ENCODE measurements at regions not wholly inside any gene's neighbourhood (a gene's known extent, or its start where the extent isn't known, plus 50 kb on each side); places are given as distances from the start of the nearest gene placed in this dataset.

DNA sequence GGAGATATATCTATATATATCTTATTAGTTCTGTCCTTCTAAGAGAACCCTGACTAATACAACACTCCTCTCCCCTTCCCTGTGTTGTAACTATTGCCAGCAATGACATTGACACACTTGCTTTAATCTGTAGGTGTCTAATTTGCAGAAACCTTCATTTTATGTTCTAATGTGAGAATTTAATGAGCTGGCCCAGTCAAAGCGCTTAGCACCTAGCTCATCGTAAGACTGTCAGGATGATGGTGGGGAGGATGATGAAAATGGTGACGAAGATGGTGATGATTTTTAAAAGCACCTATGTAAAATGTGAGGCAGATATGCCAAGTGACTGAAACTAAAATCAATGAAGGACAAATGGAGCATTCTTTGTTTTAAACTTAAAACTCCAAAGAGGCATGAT is 183.8 kb downstream of the DHX15 start:
- TF ChIP-seq, protein P1, sequence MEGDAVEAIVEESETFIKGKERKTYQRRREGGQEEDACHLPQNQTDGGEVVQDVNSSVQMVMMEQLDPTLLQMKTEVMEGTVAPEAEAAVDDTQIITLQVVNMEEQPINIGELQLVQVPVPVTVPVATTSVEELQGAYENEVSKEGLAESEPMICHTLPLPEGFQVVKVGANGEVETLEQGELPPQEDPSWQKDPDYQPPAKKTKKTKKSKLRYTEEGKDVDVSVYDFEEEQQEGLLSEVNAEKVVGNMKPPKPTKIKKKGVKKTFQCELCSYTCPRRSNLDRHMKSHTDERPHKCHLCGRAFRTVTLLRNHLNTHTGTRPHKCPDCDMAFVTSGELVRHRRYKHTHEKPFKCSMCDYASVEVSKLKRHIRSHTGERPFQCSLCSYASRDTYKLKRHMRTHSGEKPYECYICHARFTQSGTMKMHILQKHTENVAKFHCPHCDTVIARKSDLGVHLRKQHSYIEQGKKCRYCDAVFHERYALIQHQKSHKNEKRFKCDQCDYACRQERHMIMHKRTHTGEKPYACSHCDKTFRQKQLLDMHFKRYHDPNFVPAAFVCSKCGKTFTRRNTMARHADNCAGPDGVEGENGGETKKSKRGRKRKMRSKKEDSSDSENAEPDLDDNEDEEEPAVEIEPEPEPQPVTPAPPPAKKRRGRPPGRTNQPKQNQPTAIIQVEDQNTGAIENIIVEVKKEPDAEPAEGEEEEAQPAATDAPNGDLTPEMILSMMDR (IDR thresholded peaks at IDR 0.05; ENCODE audit: insufficient read depth, low read length), result no peak
- no peak for DNase-seq (ENCODE audit: low read depth)
- no peak overlapping the region for H3K4me3 ChIP-seq (ENCODE audit: low read depth, low read length)

DNA sequence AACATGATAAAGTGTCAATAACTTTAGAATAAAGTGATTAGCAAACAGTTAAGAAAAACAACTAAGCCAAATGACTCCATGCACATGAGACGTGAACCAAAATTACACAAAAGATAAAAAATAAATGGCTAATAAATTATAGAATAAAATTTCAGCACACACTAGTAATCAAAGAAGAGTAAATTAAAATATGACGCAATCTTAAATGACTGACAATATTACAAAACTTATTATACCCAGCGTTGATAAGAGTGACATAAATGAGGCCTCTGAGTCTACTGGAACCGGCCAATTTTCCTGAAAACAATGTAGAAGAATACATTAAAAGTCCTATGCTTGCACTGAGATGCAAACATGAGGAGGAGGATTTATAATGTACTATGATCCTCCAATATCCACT is 187.4 kb downstream of the DHX15 start:
- H3K4me3 ChIP-seq (ENCODE audit: low read depth, low read length), result no peak overlapping the region
- TF ChIP-seq, protein P1 (IDR thresholded peaks at IDR 0.05; ENCODE audit: insufficient read depth, low read length), result no peak

DNA sequence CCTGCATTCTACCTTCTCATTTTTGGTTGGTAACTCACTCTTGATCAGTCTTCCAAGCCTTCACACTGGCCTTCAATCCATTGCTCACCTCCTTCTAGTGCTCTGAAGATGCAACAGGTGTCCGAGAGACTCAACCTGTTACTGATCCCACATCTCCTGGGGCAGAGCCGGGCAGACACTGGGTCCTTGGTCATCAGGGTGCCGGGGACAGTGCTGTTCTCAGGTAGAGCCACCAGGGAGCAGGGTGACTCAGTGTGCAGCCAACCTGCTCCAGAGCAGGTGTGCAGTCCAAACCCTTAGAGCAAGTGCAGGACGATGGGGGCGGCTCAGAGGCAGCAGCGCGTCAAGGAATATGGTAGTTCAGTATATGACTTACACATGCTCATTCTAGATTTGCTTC is 188.4 kb downstream of the DHX15 start:
- no peak overlapping the region for H3K4me3 ChIP-seq (ENCODE audit: low read depth, low read length)
- DNase-seq (ENCODE audit: low read depth), result no peak
- TF ChIP-seq, protein P1 (IDR thresholded peaks at IDR 0.05; ENCODE audit: insufficient read depth, low read length), result no peak

More for the DNA sequence above, 187.4 kb downstream of the DHX15 start:
- DNase-seq (ENCODE audit: low read depth), result no peak

- TF ChIP-seq, protein P1 (IDR thresholded peaks at IDR 0.05; ENCODE audit: insufficient read depth, low read length), result no peak
- no peak for DNase-seq (ENCODE audit: low read depth)
- H3K4me3 ChIP-seq (ENCODE audit: low read depth, low read length), result no peak overlapping the region
Observed at GRCh38 chr4:24394041-24394440, 190.3 kb downstream of the DHX15 start.

DNA sequence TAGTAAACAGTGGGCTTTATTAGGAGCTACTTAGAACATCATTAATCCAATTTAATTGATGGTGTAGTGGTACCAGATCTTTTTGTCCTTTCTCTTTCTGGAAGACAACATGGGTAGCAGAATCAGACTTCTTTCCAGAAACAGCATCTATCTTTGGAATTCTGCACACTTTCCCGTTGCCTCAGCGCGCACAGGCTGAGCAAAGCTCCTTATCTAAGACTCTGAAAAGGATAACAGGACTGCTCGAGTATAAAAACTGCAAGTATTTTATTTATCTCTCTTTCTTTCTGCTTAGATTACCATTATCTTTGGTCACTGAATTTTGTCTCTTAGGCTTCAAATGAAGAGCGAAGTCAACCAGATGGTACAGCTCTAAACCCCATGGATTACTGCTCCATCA is 191.7 kb downstream of the DHX15 start:
- H3K4me3 ChIP-seq (ENCODE audit: low read depth, low read length), result no peak overlapping the region
- no peak for DNase-seq (ENCODE audit: low read depth)
- TF ChIP-seq, protein P1 (IDR thresholded peaks at IDR 0.05; ENCODE audit: insufficient read depth, low read length), result no peak

DNA sequence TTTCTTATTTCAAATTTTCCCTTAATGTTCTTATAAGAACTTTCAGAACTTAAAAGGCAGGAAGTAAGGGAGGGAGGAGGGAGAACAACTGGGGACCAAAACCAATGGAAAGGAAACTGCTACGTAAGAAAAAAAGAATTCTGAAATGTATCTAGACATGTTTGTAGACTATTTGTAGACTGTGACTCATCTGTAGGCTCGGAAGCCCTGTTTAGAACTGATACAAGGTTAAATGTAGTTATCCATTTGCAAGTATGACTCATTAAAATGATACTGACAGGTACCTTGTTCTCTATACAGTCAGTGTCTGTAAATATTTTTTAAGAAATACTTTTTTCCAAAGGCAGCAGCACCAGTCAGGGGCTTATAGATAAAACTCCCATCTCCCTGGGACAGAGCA is 202.0 kb downstream of the DHX15 start:
- no peak overlapping the region for H3K4me3 ChIP-seq (ENCODE audit: low read depth, low read length)
- no peak for DNase-seq (ENCODE audit: low read depth)
- TF ChIP-seq, protein P1 (IDR thresholded peaks at IDR 0.05; ENCODE audit: insufficient read depth, low read length), result no peak

DNA sequence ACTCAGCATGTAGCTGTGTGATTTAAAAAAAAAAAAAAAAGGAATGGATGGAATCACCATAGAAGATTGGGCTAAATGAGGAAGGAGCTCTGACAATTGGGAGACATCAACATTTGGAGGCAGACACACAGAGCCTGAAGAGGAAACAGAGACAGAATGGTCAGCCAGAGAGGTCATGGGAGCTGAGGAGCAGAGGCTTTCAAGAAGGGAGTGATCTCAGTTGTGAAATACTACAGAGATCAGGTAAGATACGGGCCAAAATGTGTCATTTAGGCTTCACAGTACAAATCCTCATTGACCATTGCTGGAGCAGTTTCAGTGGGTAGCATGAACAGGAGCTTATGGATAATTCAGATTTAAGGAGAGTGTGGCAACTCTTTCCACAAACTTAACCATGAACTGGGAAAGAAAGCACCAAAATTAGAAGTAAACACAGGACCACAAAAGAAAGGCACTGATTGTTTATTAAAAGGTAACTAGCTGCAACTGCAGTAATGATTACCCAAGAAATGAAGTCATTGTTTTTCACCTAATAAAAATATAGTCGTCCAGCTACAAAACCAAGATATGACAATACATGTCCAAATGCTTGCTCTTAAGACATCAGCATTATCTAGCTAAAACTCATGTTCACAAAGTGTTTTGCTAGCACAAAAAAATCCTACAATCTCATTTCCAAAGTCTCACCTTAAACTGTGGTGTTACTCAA is 203.2 kb downstream of the DHX15 start:
- no peak for DNase-seq (ENCODE audit: low read depth)
- no peak overlapping the region for H3K4me3 ChIP-seq (ENCODE audit: low read depth, low read length)
- TF ChIP-seq, protein P1 (IDR thresholded peaks at IDR 0.05; ENCODE audit: insufficient read depth, low read length), result no peak

Data from fibroblast of the aortic adventitia (primary cell).